HG02763 (cell line): ENCODE measurements at regions not wholly inside any gene's neighbourhood (a gene's known extent, or its start where the extent isn't known, plus 50 kb on each side); places are given as distances from the start of the nearest gene placed in this dataset.

Source experiments
- ATAC-seq: cut with Tn5 transposase; IDR thresholded peaks from one replicate; pipeline ENCODE4 v1.9.1; 2021; ENCODE audit warnings: mild to moderate bottlenecking, moderate library complexity; ENCODE audit not compliant: unreplicated experiment

DNA sequence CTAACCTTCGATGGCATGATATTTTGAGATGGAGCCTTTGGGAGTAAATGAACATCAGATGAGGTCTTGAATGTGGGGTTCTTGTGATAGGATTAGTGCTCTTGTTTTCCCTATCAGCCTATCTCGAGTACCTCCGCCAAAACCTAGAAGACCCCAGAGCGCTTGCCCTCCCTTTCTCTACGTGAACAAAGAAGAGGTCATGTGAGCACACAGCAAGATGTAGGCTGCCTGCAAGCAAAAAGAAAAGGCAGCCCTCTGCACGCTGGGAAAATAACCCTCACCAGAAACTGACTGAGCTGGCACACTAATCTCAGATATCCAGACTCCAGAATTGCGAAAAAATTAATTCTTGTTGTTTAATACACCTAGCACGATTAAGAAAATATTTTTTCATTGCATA is 799.8 kb upstream of the SLC10A2 start:
- no peak for ATAC-seq

- ATAC-seq: no peak
Observed at GRCh38 chr13:103862525-103862924, 796.3 kb upstream of the SLC10A2 start.

GRCh38 chr13:103859952-103860351 is 793.7 kb upstream of the SLC10A2 start:
- ATAC-seq: no peak

DNA sequence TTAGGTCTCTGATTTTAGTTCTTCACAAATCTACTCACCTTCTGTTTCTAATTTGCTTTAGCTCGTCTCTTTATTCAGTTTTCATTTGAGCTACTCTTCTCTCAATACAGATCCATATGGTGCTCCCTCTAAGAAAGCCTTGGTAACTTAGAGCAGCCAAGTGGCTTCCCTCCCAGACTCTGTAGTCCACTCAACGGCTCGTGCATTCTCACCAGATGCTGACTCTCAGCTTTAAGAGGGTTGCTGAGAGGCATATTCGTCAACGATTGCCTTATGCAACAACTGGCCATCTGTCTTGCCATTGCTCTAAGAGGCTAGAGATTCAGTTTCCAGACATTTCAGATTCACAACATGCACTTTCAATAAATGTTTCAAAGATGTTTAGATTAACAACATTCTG is 785.8 kb upstream of the SLC10A2 start:
- no peak for ATAC-seq

GRCh38 chr13:103844471-103844870 is 778.3 kb upstream of the SLC10A2 start:
- no peak for ATAC-seq

- ATAC-seq: no peak
Observed at GRCh38 chr13:103839460-103839859, 773.2 kb upstream of the SLC10A2 start.

GRCh38 chr13:103835052-103835451 is 768.8 kb upstream of the SLC10A2 start:
- ATAC-seq: no peak

DNA sequence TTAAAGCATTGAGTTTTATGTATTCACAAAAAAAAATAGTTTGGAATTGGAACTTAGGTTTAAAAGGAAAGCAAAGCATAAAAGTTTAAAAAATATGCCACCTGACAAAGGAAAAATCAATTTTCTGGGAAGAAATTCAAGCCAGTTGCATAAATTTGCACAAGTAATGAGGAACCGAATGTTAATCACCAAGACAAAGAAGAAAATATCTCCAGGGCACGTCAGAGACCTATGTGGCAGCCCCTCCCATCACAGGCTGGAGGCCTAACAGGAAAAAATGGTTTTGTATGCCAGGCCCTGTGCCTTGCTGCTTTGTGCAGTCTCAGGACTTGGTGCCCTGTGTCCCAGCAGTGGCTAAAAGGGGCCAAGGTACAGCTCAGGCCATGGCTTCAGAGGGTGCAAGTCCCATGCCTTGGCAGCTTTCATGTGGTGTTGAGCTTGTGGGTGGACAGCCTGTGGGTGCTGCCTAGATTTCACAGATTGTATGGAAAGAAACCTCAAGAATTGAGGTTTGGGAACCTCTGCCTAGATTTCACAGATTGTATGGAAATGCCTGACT is 767.2 kb upstream of the SLC10A2 start:
- ATAC-seq: no peak

DNA sequence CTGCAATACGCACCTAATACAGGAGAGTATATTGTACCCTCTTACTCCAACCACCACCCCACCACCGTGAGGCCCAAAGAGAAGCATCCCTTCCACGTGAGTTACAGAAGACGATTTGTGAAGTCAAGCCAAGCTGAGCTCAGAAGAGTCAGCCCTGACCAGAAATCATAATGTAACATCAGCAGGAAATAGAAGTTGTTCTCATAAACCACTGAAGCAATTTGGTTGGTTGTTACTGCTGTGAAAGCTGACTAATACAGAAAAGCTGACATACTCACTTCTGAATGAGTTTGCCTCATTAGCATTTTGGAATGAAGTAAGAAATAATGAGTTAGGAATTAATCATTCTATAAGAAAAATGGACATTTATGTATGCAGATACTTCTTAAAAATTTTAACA is 749.4 kb upstream of the SLC10A2 start:
- no peak for ATAC-seq

- no peak for ATAC-seq
Observed at GRCh38 chr13:103812971-103813370, 746.8 kb upstream of the SLC10A2 start.

GRCh38 chr13:103812558-103812957 is 746.3 kb upstream of the SLC10A2 start:
- no peak for ATAC-seq

DNA sequence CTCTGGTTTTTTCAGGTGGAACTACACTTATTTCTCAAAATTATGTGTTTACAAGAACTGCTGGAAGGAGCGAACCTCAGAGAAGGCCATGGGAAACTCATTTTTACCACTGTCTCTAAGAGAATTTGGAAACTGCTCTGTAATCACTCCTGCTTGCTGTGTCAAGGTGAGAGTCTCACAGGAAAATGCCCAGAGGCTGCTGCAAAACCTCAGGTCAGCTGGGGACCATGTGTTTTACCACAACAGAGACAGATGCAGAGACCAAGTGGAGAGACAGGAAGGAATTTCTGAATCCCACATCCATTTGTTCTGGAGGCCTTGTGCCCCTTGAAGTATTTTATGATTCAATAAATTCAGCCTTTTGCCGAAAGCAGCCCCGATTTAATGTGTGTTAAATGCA is 743.8 kb upstream of the SLC10A2 start:
- no peak for ATAC-seq

GRCh38 chr13:103805771-103806170 is 739.6 kb upstream of the SLC10A2 start:
- ATAC-seq: no peak

- no peak for ATAC-seq
Observed at GRCh38 chr13:103803349-103803748, 737.1 kb upstream of the SLC10A2 start.

GRCh38 chr13:103799028-103799427 is 732.8 kb upstream of the SLC10A2 start:
- ATAC-seq: no peak

- ATAC-seq: no peak
Observed at GRCh38 chr13:103795892-103796478, 729.8 kb upstream of the SLC10A2 start.

DNA sequence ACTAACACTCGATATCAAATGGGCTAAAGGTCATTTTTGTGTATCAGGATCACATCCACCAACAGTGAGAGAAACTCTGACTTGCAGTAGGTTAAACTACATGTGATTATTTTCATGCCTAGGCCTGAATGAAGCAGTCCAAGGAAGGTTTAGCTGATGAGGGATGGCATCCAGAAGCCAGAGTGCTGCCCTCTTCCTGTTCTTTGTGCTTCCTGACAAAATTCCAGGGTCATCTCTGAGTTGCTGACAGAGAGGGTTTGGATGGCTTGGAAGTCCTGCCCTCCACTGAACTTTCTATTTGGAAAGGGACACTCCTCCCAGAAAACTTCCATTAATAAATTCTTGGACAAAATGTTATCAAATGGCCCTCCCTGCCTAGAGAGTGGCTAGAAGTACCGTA is 728.3 kb upstream of the SLC10A2 start:
- no peak for ATAC-seq

GRCh38 chr13:103788061-103788652 is 721.9 kb upstream of the SLC10A2 start:
- no peak for ATAC-seq

- ATAC-seq: no peak
Observed at GRCh38 chr13:103772576-103772975, 706.4 kb upstream of the SLC10A2 start.

- no peak for ATAC-seq
Observed at GRCh38 chr13:103762523-103762922, 696.3 kb upstream of the SLC10A2 start.

- no peak for ATAC-seq
Observed at GRCh38 chr13:103759361-103759760, 693.1 kb upstream of the SLC10A2 start.

DNA sequence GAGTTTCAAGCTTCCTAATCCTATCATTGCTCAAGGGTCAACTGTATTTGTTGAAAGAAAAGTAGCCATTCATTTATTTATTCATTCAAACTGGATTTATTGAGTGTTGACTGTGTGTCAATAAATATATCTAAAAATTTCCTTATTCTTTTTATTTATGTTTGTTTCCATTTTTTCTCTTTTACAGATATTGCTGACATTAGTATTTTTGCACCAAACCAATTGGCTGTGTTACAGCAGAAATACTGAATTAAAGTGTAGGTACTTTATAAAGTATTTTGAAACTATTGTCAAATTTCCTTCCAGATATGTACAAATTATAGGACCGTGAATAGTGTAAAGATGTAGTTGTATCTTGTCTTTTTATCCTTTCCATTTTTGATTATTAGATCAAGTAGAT is 692.0 kb upstream of the SLC10A2 start:
- no peak for ATAC-seq

GRCh38 chr13:103757361-103757760 is 691.1 kb upstream of the SLC10A2 start:
- ATAC-seq: no peak
